Tibial nerve (tissue), 4 donors: ENCODE measurements at regions not wholly inside any gene's neighbourhood (a gene's known extent, or its start where the extent isn't known, plus 50 kb on each side); places are given as distances from the start of the nearest gene placed in this dataset.

Experiments
- DNase-seq, 2 donors: peaks; one replicate each; pipeline ENCODE4 v3.0.0-alpha.2; 2019; ENCODE audit warnings: low spot score in 2 of 2
- H3K27ac ChIP-seq, 4 donors: fragments of 200-600 bp; sonication (generic) in 3 of 4; one replicate each; pipeline ENCODE4 v1.5.1; 2017 to 2019; ENCODE audit warnings: mild to moderate bottlenecking in 1 of 4
- H3K27me3 ChIP-seq, 2 donors: fragments of 200-600 bp; sonication (generic) in 1 of 2; one replicate each; pipeline versions ENCODE4 v1.5.1 to v1.6.0; 2017 to 2019
- H3K36me3 ChIP-seq, 3 donors: fragments of 200-600 bp; sonication (generic); one replicate each; pipeline ENCODE4 v1.5.1; 2018 to 2019
- H3K4me1 ChIP-seq, 4 donors: fragments of 200-600 bp; sonication (generic) in 3 of 4; one replicate each; pipeline ENCODE4 v1.5.1; 2017 to 2019
- H3K4me3 ChIP-seq, 4 donors: fragments of 200-600 bp; sonication (generic) in 3 of 4; one replicate each; pipeline ENCODE4 v1.5.1; 2017 to 2019; ENCODE audit warnings: mild to moderate bottlenecking in 1 of 4, moderate library complexity in 1 of 4
- H3K9me3 ChIP-seq, 4 donors: fragments of 200-600 bp; sonication (generic) in 3 of 4; one replicate each; pipeline ENCODE4 v1.5.1; 2017 to 2019
- EP300 ChIP-seq, 2 donors: sonication (generic); formaldehyde crosslinking; IDR thresholded peaks; one replicate each; pipeline ENCODE4 v1.6.1; 2017; ENCODE audit warnings: antibody characterized with exemption in 2 of 2, mild to moderate bottlenecking in 1 of 2
- POLR2A ChIP-seq, 2 donors: fragments of 450-650 bp; IDR thresholded peaks; one replicate each; pipeline ENCODE4 v1.6.1; 2017; ENCODE audit warnings: antibody characterized with exemption in 2 of 2, mild to moderate bottlenecking in 2 of 2, moderate library complexity in 2 of 2
- WGBS, 2 donors: methylation state at CpG; one replicate each; pipeline ENCODE4 v1.1.5; 2018; 5-methylcytosine and 5-hydroxymethylcytosine counted together
- TF ChIP-seq, protein P1 (sequence below), 5 experiments: fragments of 200-600 bp in 3 of 5; fragments of 450-650 bp in 2 of 5; sonication (generic) in 3 of 5; IDR thresholded peaks; one replicate each; pipeline ENCODE4 v1.5.1; 2016 to 2019; ENCODE audit warnings: antibody characterized with exemption in 5 of 5, mild to moderate bottlenecking in 3 of 5, moderate library complexity in 2 of 5

DNA sequence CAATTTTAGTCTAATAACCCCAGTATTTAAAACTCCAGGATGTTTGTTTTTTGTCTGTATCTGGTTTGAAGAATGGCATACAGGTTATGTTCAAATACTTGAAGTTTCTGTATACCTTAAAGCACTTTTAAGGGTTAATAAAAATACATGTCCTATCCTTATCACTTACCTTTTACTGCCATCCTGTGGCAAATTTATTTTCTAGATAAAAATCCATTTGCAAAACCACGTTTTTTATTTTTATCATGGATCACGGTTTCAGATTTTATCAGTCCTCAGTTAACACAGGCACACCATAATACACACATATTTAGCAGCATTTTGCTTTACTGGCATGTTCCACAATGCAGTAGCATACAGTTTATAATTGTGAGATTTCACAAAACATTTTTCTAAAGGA, 113.3 kb upstream of the H2AZ1 start:
- no peak for DNase-seq
- Histone ChIP-seq H3K9me3 (no peaks in the 10 kb centered on the region), H3K27ac (no peak overlapping the region), H3K4me1 (no peaks in the 10 kb centered on the region), H3K36me3 (no peaks in the 10 kb centered on the region), H3K4me3 (no peak overlapping the region), H3K27me3 (no peaks in the 10 kb centered on the region)
- WGBS, 2 donors = 25 to 49% methylated on average over 2 of the region's 2 CpGs
- TF ChIP-seq EP300 (IDR thresholded peaks at IDR 0.05) (no peak), POLR2A (IDR thresholded peaks at IDR 0.05) (no peak)
- TF ChIP-seq, protein P1, sequence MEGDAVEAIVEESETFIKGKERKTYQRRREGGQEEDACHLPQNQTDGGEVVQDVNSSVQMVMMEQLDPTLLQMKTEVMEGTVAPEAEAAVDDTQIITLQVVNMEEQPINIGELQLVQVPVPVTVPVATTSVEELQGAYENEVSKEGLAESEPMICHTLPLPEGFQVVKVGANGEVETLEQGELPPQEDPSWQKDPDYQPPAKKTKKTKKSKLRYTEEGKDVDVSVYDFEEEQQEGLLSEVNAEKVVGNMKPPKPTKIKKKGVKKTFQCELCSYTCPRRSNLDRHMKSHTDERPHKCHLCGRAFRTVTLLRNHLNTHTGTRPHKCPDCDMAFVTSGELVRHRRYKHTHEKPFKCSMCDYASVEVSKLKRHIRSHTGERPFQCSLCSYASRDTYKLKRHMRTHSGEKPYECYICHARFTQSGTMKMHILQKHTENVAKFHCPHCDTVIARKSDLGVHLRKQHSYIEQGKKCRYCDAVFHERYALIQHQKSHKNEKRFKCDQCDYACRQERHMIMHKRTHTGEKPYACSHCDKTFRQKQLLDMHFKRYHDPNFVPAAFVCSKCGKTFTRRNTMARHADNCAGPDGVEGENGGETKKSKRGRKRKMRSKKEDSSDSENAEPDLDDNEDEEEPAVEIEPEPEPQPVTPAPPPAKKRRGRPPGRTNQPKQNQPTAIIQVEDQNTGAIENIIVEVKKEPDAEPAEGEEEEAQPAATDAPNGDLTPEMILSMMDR (IDR thresholded peaks at IDR 0.05) = no peak

DNA sequence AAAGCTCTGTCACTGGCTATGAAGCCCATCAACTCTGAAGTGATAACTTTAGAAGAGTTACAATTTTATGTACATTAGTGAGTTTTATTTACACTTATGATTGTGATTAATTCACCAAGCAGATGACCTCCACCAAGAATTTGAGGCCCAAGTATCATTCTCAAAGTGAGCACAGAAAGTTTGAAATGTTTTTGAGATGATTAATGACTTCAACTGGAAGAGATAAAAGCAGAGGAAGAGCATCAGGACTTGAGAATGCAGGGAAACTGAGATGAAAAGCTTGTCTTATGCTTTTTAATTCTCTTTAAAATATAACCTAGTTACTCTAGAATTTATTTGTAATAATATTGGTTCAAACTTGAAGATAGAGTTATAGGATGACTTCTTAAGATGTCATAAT, 112.8 kb upstream of the H2AZ1 start:
- no peaks in the 10 kb centered on the region for H3K36me3 ChIP-seq
- no peak for TF ChIP-seq POLR2A (IDR thresholded peaks at IDR 0.05)
- TF ChIP-seq, protein P1 (IDR thresholded peaks at IDR 0.05) = no peak
- H3K27me3 ChIP-seq = no peaks in the 10 kb centered on the region
- H3K4me1 ChIP-seq = no peaks in the 10 kb centered on the region
- no peak for DNase-seq
- no peak overlapping the region for H3K4me3 ChIP-seq
- no peaks in the 10 kb centered on the region for H3K9me3 ChIP-seq
- H3K27ac ChIP-seq = no peak overlapping the region

DNA sequence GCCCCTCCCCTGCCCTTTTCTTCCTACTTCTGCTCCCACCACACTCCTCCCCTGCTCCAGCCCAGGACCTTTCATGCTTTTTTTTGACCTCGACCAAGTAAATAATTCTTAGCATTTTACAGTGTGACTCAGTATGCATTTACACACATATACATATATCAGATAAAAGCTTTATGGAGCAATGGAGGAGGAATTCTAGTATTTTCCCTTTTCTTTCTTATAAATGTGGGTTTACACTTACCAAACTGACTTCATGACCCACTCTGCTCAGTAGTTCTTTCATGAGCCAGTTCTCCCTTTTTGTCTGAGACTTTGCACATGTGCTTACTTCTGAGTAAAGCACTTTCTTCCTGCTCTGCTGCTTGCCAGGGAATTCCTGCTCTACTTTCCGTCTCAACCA, 111.8 kb upstream of the H2AZ1 start:
- Histone ChIP-seq H3K4me3 (no peak overlapping the region), H3K27ac (no peak overlapping the region), H3K4me1 (no peaks in the 10 kb centered on the region), H3K36me3 (no peaks in the 10 kb centered on the region), H3K9me3 (no peaks in the 10 kb centered on the region), H3K27me3 (no peaks in the 10 kb centered on the region)
- no peak for DNase-seq
- no peak for TF ChIP-seq EP300 (IDR thresholded peaks at IDR 0.05)
- TF ChIP-seq, protein P1 (IDR thresholded peaks at IDR 0.05) = no peak
- TF ChIP-seq POLR2A (IDR thresholded peaks at IDR 0.05) = no peak
- WGBS, 2 donors = 29 to 30% methylated on average over 2 of the region's 2 CpGs

DNA sequence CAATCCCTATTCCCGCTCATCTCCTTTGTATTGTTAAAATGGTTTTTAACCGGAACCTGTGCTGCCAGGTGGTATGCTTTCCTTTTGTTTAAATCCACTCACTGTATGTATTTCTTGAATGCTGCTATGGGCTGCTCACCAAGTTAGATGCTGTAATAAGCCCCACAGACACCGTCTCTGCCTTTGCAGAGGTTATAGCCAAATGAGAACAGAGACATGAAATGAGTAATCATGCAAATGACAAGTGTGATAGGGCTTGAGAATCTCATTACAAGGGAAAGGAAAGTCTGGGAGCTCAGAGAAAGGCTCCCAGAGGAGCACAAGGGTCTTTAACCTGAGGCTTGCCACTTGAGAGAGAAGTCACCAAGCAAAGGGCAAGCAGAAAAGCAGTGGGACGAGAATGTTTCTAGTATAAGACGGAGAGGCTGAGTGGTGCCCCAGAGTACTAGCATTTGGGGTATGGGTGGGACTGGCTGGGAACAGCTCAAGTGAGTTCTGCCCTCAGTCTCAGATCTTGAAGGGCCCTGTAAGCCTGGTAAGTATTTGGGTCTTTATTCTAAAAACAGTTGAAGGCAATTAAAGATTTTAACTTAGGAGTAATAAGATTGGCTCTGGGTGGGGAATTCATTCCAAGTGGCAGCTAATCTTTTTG, 110.8 kb upstream of the H2AZ1 start:
- Histone ChIP-seq H3K27ac (no peak overlapping the region), H3K4me3 (no peak overlapping the region), H3K27me3 (no peaks in the 10 kb centered on the region), H3K9me3 (no peaks in the 10 kb centered on the region), H3K36me3 (no peaks in the 10 kb centered on the region), H3K4me1 (no peaks in the 10 kb centered on the region)
- TF ChIP-seq POLR2A (IDR thresholded peaks at IDR 0.05) (no peak), EP300 (IDR thresholded peaks at IDR 0.05) (no peak)
- TF ChIP-seq, protein P1 (IDR thresholded peaks at IDR 0.05) = no peak
- 93 to 97% methylated on average over 5 of the region's 5 CpGs for WGBS, 2 donors
- no peak for DNase-seq

DNA sequence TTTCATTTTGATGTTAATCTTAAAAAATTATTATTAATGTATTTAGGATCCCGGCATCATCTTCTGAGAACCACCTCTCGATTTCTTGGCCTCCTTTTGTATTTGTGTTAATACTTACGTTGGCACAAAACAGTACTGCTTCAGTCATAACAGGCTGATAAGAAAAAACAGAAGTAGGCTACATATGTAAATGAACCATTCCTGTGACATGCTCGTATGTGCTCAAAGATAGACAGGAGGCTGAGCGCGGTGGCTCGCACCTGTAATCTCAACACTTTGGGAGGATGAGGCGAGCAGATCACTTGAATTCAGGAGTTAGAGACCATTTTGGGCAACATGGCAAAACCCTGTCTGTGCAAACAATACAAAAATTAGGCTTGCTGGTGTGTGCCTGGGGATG, 109.4 kb upstream of the H2AZ1 start:
- Histone ChIP-seq H3K36me3 (no peaks in the 10 kb centered on the region), H3K4me3 (no peak overlapping the region), H3K27ac (no peak overlapping the region), H3K4me1 (no peaks in the 10 kb centered on the region), H3K27me3 (no peaks in the 10 kb centered on the region), H3K9me3 (no peaks in the 10 kb centered on the region)
- TF ChIP-seq, protein P1 (IDR thresholded peaks at IDR 0.05) = no peak
- TF ChIP-seq POLR2A (IDR thresholded peaks at IDR 0.05) = no peak
- TF ChIP-seq EP300 (IDR thresholded peaks at IDR 0.05) = no peak
- no peak for DNase-seq
- WGBS, 2 donors = 93 to 94% methylated on average over 8 of the region's 8 CpGs
